ENCODE measurements at regions not wholly inside any gene's neighbourhood (a gene's known extent, or its start where the extent isn't known, plus 50 kb on each side); places are given as distances from the start of the nearest gene placed in this dataset.

DNA sequence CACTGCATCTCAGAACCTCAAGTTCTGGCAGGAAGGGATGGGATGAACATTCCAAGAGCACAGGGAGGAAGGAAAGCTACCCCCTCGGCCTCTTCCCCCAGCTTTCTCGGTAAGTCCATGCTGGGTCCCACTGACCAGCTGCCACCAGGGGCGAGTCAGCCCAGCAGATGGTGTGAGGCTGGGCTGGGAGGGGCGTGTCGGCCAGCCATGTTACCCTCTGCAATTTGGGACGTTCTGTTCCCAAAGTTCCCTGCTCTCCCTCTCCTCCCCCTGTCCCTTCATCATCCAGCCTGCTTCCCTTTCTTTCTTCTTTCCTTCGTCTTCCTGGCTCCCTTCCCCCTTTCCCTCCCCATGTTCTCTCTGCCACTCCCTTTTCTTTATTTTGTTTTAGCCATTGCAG lies 74.3 kb upstream of the TNP1 start:
- TF ChIP-seq, protein P1, sequence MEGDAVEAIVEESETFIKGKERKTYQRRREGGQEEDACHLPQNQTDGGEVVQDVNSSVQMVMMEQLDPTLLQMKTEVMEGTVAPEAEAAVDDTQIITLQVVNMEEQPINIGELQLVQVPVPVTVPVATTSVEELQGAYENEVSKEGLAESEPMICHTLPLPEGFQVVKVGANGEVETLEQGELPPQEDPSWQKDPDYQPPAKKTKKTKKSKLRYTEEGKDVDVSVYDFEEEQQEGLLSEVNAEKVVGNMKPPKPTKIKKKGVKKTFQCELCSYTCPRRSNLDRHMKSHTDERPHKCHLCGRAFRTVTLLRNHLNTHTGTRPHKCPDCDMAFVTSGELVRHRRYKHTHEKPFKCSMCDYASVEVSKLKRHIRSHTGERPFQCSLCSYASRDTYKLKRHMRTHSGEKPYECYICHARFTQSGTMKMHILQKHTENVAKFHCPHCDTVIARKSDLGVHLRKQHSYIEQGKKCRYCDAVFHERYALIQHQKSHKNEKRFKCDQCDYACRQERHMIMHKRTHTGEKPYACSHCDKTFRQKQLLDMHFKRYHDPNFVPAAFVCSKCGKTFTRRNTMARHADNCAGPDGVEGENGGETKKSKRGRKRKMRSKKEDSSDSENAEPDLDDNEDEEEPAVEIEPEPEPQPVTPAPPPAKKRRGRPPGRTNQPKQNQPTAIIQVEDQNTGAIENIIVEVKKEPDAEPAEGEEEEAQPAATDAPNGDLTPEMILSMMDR (IDR thresholded peaks at IDR 0.05; ENCODE audit: poor library complexity) = no peak
- no peak for TF ChIP-seq EZH2 (IDR thresholded peaks at IDR 0.05; ENCODE audit: borderline replicate concordance)
- no peak for TF ChIP-seq EZH2phosphoT487 (IDR thresholded peaks at IDR 0.05; ENCODE audit: low read depth, severe bottlenecking, unreplicated experiment)
